Endothelial cell (in vitro differentiated cells): ENCODE measurements at regions not wholly inside any gene's neighbourhood (a gene's known extent, or its start where the extent isn't known, plus 50 kb on each side); places are given as distances from the start of the nearest gene placed in this dataset.

Experiments used
- DNase-seq: peaks from one replicate; pipeline ENCODE4 v3.0.0; 2021; ENCODE audit warnings: low spot score
- H3K27ac Mint-ChIP-seq: one replicate; pipeline ENCODE4 v1.8.0; 2021; ENCODE audit warnings: mixed read lengths, inconsistent platforms; ENCODE audit not compliant: unreplicated experiment
- H3K27me3 Mint-ChIP-seq: one replicate; pipeline ENCODE4 v1.8.0; 2021; ENCODE audit warnings: mild to moderate bottlenecking, moderate library complexity, mixed read lengths, inconsistent platforms; ENCODE audit not compliant: unreplicated experiment
- H3K36me3 Mint-ChIP-seq: one replicate; pipeline ENCODE4 v1.8.0; 2021; ENCODE audit warnings: mild to moderate bottlenecking, low read depth, mixed read lengths, inconsistent platforms; ENCODE audit not compliant: unreplicated experiment
- H3K4me1 Mint-ChIP-seq: one replicate; pipeline ENCODE4 v1.8.0; 2021; ENCODE audit warnings: mild to moderate bottlenecking, mixed read lengths, inconsistent platforms; ENCODE audit not compliant: unreplicated experiment
- H3K4me3 Mint-ChIP-seq: one replicate; pipeline ENCODE4 v1.8.0; 2021; ENCODE audit warnings: mild to moderate bottlenecking, mixed read lengths, inconsistent platforms; ENCODE audit not compliant: unreplicated experiment
- H3K9me3 Mint-ChIP-seq: one replicate; pipeline ENCODE4 v1.8.0; 2021; ENCODE audit warnings: mixed read lengths, inconsistent platforms; ENCODE audit not compliant: unreplicated experiment
- TF ChIP-seq, protein P1 (sequence below): fragments of 200-600 bp; sonication (generic); IDR thresholded peaks from one replicate; pipeline ENCODE4 v1.5.0; 2021; ENCODE audit warnings: antibody characterized with exemption; ENCODE audit not compliant: unreplicated experiment

DNA sequence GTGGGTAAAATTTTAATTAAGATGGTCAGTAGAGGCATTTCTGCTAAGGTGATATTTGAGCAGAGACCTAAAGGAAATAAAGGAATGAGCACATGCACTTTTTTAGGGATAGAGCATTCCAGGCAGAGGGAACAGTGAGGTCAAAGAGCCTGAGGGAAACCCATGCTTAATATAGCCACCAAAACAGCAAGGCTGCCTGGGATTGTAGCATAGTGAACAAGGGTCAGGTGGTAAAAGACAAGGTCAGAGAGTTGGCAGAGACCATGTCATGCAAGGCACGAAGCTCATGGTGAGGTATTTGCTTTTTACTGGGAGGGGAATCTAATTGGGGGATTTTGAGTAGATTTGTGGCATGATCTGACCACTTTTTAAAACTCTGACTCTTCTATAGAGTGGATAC, 344.6 kb upstream of the LRRC7 start:
- Mint-ChIP-seq H3K4me1 (no peaks in the 10 kb centered on the region), H3K27ac (no peak overlapping the region), H3K9me3 (no peaks in the 10 kb centered on the region), H3K36me3 (no peaks in the 10 kb centered on the region), H3K4me3 (no peak overlapping the region), H3K27me3 (no peaks in the 10 kb centered on the region)
- DNase-seq: no peak
- TF ChIP-seq, protein P1, sequence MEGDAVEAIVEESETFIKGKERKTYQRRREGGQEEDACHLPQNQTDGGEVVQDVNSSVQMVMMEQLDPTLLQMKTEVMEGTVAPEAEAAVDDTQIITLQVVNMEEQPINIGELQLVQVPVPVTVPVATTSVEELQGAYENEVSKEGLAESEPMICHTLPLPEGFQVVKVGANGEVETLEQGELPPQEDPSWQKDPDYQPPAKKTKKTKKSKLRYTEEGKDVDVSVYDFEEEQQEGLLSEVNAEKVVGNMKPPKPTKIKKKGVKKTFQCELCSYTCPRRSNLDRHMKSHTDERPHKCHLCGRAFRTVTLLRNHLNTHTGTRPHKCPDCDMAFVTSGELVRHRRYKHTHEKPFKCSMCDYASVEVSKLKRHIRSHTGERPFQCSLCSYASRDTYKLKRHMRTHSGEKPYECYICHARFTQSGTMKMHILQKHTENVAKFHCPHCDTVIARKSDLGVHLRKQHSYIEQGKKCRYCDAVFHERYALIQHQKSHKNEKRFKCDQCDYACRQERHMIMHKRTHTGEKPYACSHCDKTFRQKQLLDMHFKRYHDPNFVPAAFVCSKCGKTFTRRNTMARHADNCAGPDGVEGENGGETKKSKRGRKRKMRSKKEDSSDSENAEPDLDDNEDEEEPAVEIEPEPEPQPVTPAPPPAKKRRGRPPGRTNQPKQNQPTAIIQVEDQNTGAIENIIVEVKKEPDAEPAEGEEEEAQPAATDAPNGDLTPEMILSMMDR: no peak

DNA sequence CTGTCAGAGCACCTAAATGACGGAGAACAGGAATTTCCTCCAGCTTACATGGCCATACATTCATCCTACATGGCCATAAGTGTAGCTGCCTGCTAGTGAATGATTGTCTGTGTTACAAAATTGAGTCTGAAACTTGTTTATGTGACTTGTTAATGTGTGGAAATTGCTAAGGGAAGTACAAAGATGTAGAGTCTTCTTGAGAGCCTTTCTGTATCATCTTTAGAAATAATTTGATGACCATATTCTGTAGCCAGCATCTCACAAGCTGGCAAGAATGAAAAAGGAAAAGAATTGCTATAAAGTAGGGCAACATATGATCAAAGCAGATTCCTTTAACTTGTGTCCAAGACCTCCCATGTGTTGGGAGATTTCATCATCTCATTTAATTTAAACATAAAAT, 339.2 kb upstream of the LRRC7 start:
- H3K27me3 Mint-ChIP-seq: no peaks in the 10 kb centered on the region
- TF ChIP-seq, protein P1: no peak
- H3K4me1 Mint-ChIP-seq: no peaks in the 10 kb centered on the region
- H3K4me3 Mint-ChIP-seq: no peak overlapping the region
- no peak overlapping the region for H3K27ac Mint-ChIP-seq
- no peak for DNase-seq
- no peaks in the 10 kb centered on the region for H3K9me3 Mint-ChIP-seq
- H3K36me3 Mint-ChIP-seq: no peaks in the 10 kb centered on the region

DNA sequence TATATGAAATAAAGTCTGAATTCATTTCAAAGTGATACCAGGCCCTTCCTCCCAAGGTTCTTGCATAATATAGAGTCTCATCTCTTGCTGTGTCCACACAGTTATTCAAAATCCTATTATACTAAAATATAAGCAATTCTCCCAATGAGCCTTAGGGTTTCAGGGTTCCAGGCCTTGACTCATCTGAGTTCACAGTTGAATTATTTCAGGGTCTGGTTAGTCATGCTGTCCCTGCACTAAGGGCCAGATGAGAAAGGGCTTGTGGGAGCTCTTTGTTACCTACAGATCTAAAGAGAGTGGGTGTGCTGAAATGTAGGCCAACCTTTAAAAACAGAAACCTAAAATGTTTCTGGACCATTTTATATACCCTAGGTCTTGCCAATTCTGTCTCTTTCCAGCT, 337.5 kb upstream of the LRRC7 start:
- Mint-ChIP-seq H3K4me3 (no peak overlapping the region), H3K36me3 (no peaks in the 10 kb centered on the region), H3K27ac (no peak overlapping the region), H3K27me3 (no peaks in the 10 kb centered on the region), H3K9me3 (no peaks in the 10 kb centered on the region), H3K4me1 (no peaks in the 10 kb centered on the region)
- TF ChIP-seq, protein P1: no peak
- no peak for DNase-seq

DNA sequence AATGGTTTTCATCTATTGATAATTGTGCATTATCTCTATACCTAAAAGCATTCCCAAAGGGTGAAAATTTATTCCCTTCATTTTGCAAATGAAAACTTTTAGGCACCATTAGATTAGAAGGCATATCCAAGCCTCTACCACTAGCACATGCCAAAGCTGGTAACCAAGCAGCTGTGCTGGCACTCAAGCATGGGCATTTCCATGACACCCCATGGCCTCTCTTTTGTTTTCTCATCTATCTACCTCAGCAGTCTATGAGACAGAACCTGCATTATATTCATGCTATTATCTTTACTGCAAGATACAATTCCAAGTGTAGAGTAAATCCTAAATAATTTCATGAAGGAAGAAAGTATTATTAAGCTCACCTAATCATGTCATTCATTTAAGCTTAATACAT, 334.3 kb upstream of the LRRC7 start:
- Mint-ChIP-seq H3K4me3 (no peak overlapping the region), H3K9me3 (no peaks in the 10 kb centered on the region), H3K27ac (no peak overlapping the region), H3K27me3 (no peaks in the 10 kb centered on the region), H3K36me3 (no peaks in the 10 kb centered on the region), H3K4me1 (no peaks in the 10 kb centered on the region)
- DNase-seq: no peak
- TF ChIP-seq, protein P1: no peak

DNA sequence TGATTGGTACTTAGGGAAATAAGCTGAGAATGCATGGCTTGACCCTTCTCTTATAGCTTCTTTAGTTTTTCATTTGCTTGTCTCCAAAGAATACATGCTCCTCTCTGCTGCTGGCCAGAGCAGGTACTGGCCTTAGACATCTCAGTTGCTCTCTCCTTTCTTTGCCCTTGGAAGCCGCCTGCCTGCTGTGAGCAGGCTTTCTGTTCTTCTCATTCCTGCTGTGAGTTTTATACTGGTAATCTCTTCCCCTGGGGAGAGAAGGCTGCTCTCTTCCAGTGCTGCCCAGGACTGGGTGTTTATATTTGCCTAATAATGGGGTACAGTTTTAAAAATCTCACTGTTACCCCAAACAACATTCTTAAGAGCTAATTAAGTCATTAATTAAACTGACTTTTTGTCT, 323.5 kb upstream of the LRRC7 start:
- DNase-seq: no peak
- Mint-ChIP-seq H3K4me1 (no peaks in the 10 kb centered on the region), H3K9me3 (no peaks in the 10 kb centered on the region), H3K36me3 (no peaks in the 10 kb centered on the region), H3K27me3 (no peaks in the 10 kb centered on the region), H3K4me3 (no peak overlapping the region), H3K27ac (no peak overlapping the region)
- TF ChIP-seq, protein P1: no peak
